CD4-positive, alpha-beta memory T cell (primary cell): ENCODE measurements at regions not wholly inside any gene's neighbourhood (a gene's known extent, or its start where the extent isn't known, plus 50 kb on each side); places are given as distances from the start of the nearest gene placed in this dataset.

Experiments
- CTCF ChIA-PET: fragments of 350-600 bp; sonication (Branson Sonifier 250); formaldehyde crosslinking; loops from one replicate; lab custom pipeline; 2021; ENCODE audit warnings: inconsistent platforms; ENCODE audit not compliant: partially characterized antibody; lab: Charles Lee
- POLR2A ChIA-PET: fragments of 350-600 bp; sonication (Branson Sonifier 250); formaldehyde crosslinking; loops from one replicate; lab custom pipeline; 2021; ENCODE audit not compliant: partially characterized antibody; lab: Charles Lee
- DNase-seq, 5 donors: peaks; one replicate each; pipeline versions ENCODE4 v3.0.0 to v3.0.0-alpha.2; 2020 to 2022; ENCODE audit warnings: mixed read lengths in 1 of 5
- H3K27ac ChIP-seq: one replicate; pipeline ENCODE4 v1.7.0; 2013; ENCODE audit warnings: low read depth, low read length
- H3K27me3 ChIP-seq: 2 replicates; pipeline ENCODE4 v1.7.0; 2013; ENCODE audit warnings: mild to moderate bottlenecking, low read length, moderate library complexity; ENCODE audit not compliant: insufficient read depth
- H3K36me3 ChIP-seq: 2 replicates; pipeline ENCODE4 v1.7.0; 2013; ENCODE audit warnings: mild to moderate bottlenecking, low read length, moderate library complexity; ENCODE audit not compliant: insufficient read depth
- H3K4me1 ChIP-seq: 2 replicates; pipeline ENCODE4 v1.7.0; 2013; ENCODE audit warnings: mild to moderate bottlenecking, low read length, moderate library complexity; ENCODE audit not compliant: insufficient read depth
- H3K4me3 ChIP-seq, 2 donors: one replicate each; pipeline ENCODE4 v1.7.0; 2013; ENCODE audit warnings: low read length in 2 of 2, mild to moderate bottlenecking in 1 of 2
- H3K9me3 ChIP-seq, 2 donors: one replicate each; pipeline ENCODE4 v1.7.0; 2013; ENCODE audit warnings: low read length in 2 of 2, control low read depth in 1 of 2; ENCODE audit not compliant: control insufficient read depth in 1 of 2
- H3K27ac Mint-ChIP-seq, 7 donors: one replicate each; pipeline ENCODE4 v1.8.0; 2020 to 2021; ENCODE audit warnings: mixed read lengths in 7 of 7, mild to moderate bottlenecking in 6 of 7, inconsistent platforms in 3 of 7, moderate library complexity in 3 of 7
- H3K27me3 Mint-ChIP-seq, 2 donors: one replicate each; pipeline ENCODE4 v1.8.0; 2020 to 2021; ENCODE audit warnings: mixed read lengths in 2 of 2
- H3K36me3 Mint-ChIP-seq, 2 donors: one replicate each; pipeline ENCODE4 v1.8.0; 2020 to 2021; ENCODE audit warnings: mixed read lengths in 2 of 2, inconsistent platforms in 1 of 2, mild to moderate bottlenecking in 1 of 2
- H3K4me1 Mint-ChIP-seq, 4 donors: one replicate each; pipeline ENCODE4 v1.8.0; 2020 to 2021; ENCODE audit warnings: mixed read lengths in 4 of 4, mild to moderate bottlenecking in 1 of 4
- H3K4me3 Mint-ChIP-seq, 8 donors: one replicate each; pipeline ENCODE4 v1.8.0; 2020 to 2021; ENCODE audit warnings: mixed read lengths in 8 of 8, mild to moderate bottlenecking in 7 of 8, moderate library complexity in 6 of 8, inconsistent platforms in 3 of 8
- H3K9me3 Mint-ChIP-seq, 8 donors: one replicate each; pipeline ENCODE4 v1.8.0; 2020 to 2021; ENCODE audit warnings: mixed read lengths in 8 of 8, mild to moderate bottlenecking in 5 of 8, inconsistent platforms in 3 of 8, moderate library complexity in 1 of 8
- intact Hi-C: fragments of 100-400 bp; cut with micrococcal nuclease; formaldehyde crosslinking; loops from one replicate; pipeline ENCODE4 v1.15.1; 2023

DNA sequence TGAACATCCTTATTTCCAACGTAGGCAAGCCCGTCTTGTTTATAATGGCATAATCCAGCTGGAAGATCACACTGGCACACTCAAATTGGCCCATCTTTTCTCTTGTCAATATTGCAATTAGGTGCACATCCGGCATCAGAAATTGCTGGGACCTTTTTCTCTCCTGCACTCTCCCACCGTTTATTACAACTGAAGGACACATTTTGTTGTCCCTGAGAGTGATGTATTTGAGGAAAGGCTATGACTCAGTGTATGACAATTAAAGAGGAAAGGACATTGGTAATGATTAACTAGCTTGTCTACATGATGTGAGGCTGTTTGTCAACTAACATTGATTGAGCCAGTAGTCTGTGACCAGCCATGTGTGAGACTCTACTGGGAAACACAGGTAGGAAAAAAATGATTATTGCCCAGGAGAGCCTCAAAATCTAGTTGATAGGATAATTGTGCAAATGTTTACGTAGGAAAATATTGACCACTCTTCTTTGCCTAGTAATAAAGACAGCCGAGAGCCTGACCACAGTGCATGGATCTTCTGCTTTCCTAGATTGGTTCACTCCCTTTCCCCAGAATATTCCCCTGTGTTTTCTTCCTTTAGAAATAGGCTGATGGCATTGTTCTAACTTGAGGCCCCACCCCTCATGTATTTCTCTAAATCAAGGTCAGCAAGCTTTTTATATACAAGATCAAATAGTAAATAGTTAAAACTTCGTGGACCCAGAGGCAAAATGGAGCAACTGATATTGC lies 230.0 kb upstream of the BTBD3 start:
- peaks cover under 1 to 14% (median 10%) of the 10 kb centered on the region in 8 donors for H3K9me3 Mint-ChIP-seq
- intact Hi-C loops: no loop called here
- ChIA-PET POLR2A (no interaction called here), CTCF (no interaction called here)
- no peaks in the 10 kb centered on the region for H3K4me1 ChIP-seq
- H3K36me3 ChIP-seq: no peaks in the 10 kb centered on the region
- H3K27me3 ChIP-seq: no peaks in the 10 kb centered on the region
- no peak for DNase-seq
- H3K27ac Mint-ChIP-seq: no peak overlapping the region
- H3K27me3 Mint-ChIP-seq: no peaks in the 10 kb centered on the region
- H3K4me3 ChIP-seq: no peak overlapping the region
- H3K4me3 Mint-ChIP-seq: no peak overlapping the region
- no peaks in the 10 kb centered on the region for H3K36me3 Mint-ChIP-seq
- H3K27ac ChIP-seq: no peak overlapping the region
- H3K9me3 ChIP-seq: no peaks in the 10 kb centered on the region
- H3K4me1 Mint-ChIP-seq: no peaks in the 10 kb centered on the region

DNA sequence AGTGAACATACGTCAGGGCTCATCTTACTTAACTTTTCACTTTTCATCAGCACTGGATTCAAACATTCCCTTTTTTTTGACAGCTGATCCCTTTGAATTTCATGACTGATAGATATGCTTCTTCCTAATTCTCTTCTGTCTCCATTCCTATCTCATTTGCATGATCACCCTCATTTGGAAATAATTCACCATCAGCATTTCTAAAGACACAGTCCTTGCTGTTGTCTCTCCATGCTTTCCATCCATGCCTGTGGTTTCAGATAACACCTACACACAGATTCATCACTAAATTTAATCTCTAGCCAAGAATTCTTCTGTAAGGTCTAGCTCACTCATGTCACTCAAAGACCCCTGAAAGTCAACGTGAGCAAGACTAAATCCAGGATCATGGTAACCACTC lies 228.4 kb upstream of the BTBD3 start:
- no peak overlapping the region for H3K4me3 ChIP-seq
- Mint-ChIP-seq H3K9me3 (peaks cover 3 to 15% (median 10%) of the 10 kb centered on the region in 8 donors), H3K27ac (no peak overlapping the region), H3K27me3 (no peaks in the 10 kb centered on the region), H3K4me1 (no peaks in the 10 kb centered on the region), H3K36me3 (no peaks in the 10 kb centered on the region), H3K4me3 (no peak overlapping the region)
- H3K4me1 ChIP-seq: no peaks in the 10 kb centered on the region
- no peaks in the 10 kb centered on the region for H3K9me3 ChIP-seq
- H3K27me3 ChIP-seq: no peaks in the 10 kb centered on the region
- POLR2A ChIA-PET: no interaction called here
- H3K27ac ChIP-seq: no peak overlapping the region
- CTCF ChIA-PET: no interaction called here
- DNase-seq: no peak
- intact Hi-C loops: no loop called here
- no peaks in the 10 kb centered on the region for H3K36me3 ChIP-seq

DNA sequence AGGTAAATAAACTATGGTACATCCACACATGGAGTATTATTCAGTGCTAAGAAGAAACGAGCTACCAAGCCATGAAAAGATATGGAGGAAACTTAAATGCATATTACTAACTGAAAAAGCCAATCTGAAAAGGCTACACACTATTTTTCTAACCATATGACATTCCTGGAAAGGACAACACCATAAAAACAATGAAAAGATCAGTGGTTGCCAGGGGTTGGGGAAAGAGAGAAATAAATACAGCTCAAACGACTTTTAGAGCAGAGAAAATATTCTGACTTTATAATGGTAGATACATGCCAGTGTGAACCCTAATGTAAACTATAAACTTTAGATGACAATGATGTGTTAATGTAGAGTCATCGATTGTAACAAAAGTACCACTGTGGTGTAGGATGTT lies 225.9 kb upstream of the BTBD3 start:
- Histone ChIP-seq H3K4me1 (no peaks in the 10 kb centered on the region), H3K36me3 (no peaks in the 10 kb centered on the region), H3K4me3 (no peak overlapping the region), H3K9me3 (no peaks in the 10 kb centered on the region), H3K27me3 (no peaks in the 10 kb centered on the region), H3K27ac (no peak overlapping the region)
- Mint-ChIP-seq H3K9me3 (peaks cover 5 to 15% (median 10%) of the 10 kb centered on the region in 8 donors), H3K36me3 (no peaks in the 10 kb centered on the region), H3K27ac (no peak overlapping the region), H3K4me3 (no peak overlapping the region), H3K27me3 (no peaks in the 10 kb centered on the region), H3K4me1 (no peaks in the 10 kb centered on the region)
- ChIA-PET POLR2A (no interaction called here), CTCF (no interaction called here)
- no peak for DNase-seq
- intact Hi-C loops: no loop called here

DNA sequence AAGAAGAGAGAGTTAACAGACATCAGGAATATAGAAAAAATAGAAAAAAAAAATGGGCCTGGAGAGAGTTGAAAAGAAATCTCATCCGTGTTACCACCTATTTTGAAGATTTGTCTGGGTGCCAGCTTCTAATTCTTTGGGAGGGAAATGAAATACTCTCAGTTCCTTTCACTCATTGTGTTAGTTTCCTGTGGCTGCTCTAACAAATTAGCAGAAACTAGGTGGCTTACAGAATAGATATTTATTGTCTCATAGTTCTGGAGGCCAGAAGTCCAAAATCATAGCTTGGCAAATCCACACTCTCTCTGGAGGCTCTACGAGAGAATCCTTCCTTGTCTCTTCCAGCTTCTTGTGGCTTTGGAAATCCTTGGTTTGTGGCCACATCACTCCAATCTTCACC lies 225.1 kb upstream of the BTBD3 start:
- CTCF ChIA-PET: no interaction called here

DNA sequence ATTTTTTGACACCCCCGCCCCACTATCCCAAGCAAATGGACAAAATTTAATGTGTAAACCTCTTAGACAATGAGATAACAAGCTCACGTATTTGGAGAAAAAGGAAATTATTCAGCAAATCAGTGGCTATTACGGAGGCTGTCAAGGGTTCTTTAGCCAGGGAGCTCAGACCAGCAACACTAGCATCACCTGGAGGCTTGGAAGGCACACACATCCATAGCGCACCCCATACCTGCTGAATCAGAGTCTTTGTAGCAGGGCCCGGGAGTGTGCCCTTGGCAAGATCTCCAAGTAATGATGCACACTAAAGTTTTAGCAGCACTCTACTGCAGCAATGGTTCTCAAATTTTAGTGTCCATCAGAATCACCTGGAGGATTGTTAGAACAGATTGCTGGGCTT lies 223.2 kb upstream of the BTBD3 start:
- Histone ChIP-seq H3K9me3 (no peaks in the 10 kb centered on the region), H3K4me1 (no peaks in the 10 kb centered on the region), H3K27ac (no peak overlapping the region), H3K4me3 (no peak overlapping the region), H3K27me3 (no peaks in the 10 kb centered on the region), H3K36me3 (no peaks in the 10 kb centered on the region)
- Mint-ChIP-seq H3K36me3 (no peaks in the 10 kb centered on the region), H3K4me1 (no peaks in the 10 kb centered on the region), H3K27me3 (no peaks in the 10 kb centered on the region), H3K9me3 (peaks cover 8 to 13% (median 9%) of the 10 kb centered on the region in 8 donors), H3K4me3 (no peak overlapping the region), H3K27ac (no peak overlapping the region)
- DNase-seq: no peak
- CTCF ChIA-PET: no interaction called here
- intact Hi-C loops: no loop called here
- POLR2A ChIA-PET: no interaction called here

More for the DNA sequence above, 225.1 kb upstream of the BTBD3 start:
- Mint-ChIP-seq H3K4me1 (no peaks in the 10 kb centered on the region), H3K36me3 (no peaks in the 10 kb centered on the region), H3K27me3 (no peaks in the 10 kb centered on the region), H3K27ac (no peak overlapping the region), H3K4me3 (no peak overlapping the region), H3K9me3 (peaks cover 5 to 12% (median 9%) of the 10 kb centered on the region in 8 donors)
- no peak for DNase-seq
- H3K27ac ChIP-seq: no peak overlapping the region
- intact Hi-C loops: no loop called here
- no peaks in the 10 kb centered on the region for H3K4me1 ChIP-seq
- H3K36me3 ChIP-seq: no peaks in the 10 kb centered on the region
- H3K9me3 ChIP-seq: no peaks in the 10 kb centered on the region
- H3K27me3 ChIP-seq: no peaks in the 10 kb centered on the region
- POLR2A ChIA-PET: no interaction called here
- no peak overlapping the region for H3K4me3 ChIP-seq

DNA sequence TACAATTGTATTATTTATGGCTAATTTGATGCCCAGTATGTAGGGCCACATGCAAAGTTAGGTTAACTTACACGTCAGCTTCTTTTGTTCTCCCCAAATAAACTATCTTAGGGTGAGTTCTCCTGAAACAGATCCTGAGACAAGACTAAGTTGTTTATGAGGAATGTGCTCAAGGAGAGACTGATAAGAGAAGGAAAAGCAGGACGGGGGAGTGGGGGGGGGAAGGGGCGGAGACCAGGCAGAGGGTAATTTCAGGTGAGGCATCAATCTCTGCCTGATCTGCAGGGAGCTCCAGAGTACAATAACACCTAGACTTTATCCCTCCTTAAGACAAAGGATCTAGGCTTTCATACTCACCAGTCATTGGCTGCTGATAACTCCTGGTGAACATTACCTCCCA lies 220.6 kb upstream of the BTBD3 start:
- no peak for DNase-seq
- H3K9me3 ChIP-seq: no peaks in the 10 kb centered on the region
- Mint-ChIP-seq H3K27me3 (no peaks in the 10 kb centered on the region), H3K36me3 (no peaks in the 10 kb centered on the region), H3K4me3 (no peak overlapping the region), H3K4me1 (no peaks in the 10 kb centered on the region), H3K27ac (no peak overlapping the region), H3K9me3 (peaks cover 3 to 15% (median 8%) of the 10 kb centered on the region in 8 donors)
- H3K36me3 ChIP-seq: no peaks in the 10 kb centered on the region
- no peaks in the 10 kb centered on the region for H3K27me3 ChIP-seq
- H3K4me3 ChIP-seq: no peak overlapping the region
- CTCF ChIA-PET: no interaction called here
- intact Hi-C loops: no loop called here
- POLR2A ChIA-PET: no interaction called here
- H3K27ac ChIP-seq: no peak overlapping the region
- H3K4me1 ChIP-seq: no peaks in the 10 kb centered on the region

DNA sequence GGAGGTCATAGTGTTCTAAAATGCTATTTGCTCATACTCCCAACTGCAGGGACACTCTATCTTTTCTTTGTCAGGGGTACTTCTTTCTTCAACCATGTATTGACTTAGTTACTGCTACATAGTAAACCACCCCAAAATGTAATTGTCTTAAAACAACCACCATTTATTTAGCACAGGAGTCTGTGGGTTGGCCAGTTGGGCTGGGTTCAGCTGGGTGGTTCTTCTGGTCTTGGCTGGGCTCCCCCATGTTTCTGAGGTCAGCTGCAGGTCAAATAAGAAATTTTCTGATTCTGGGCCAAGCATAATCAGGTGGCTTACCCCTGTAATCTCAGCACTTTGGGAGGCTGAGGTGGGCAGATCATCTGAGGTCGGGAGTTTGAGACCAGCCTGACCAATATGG lies 220.0 kb upstream of the BTBD3 start:
- Mint-ChIP-seq H3K27me3 (no peaks in the 10 kb centered on the region), H3K4me1 (no peaks in the 10 kb centered on the region), H3K4me3 (no peak overlapping the region), H3K9me3 (peaks cover 3 to 15% (median 9%) of the 10 kb centered on the region in 8 donors), H3K27ac (no peak overlapping the region), H3K36me3 (no peaks in the 10 kb centered on the region)
- POLR2A ChIA-PET: no interaction called here
- CTCF ChIA-PET: no interaction called here
- Histone ChIP-seq H3K4me1 (no peaks in the 10 kb centered on the region), H3K9me3 (no peaks in the 10 kb centered on the region), H3K27ac (no peak overlapping the region), H3K27me3 (no peaks in the 10 kb centered on the region), H3K36me3 (no peaks in the 10 kb centered on the region), H3K4me3 (no peak overlapping the region)
- intact Hi-C loops: no loop called here
- no peak for DNase-seq
